GM21367 (cell line): ENCODE measurements at regions not wholly inside any gene's neighbourhood (a gene's known extent, or its start where the extent isn't known, plus 50 kb on each side); places are given as distances from the start of the nearest gene placed in this dataset.

Experiments used
- ATAC-seq: cut with Tn5 transposase; IDR thresholded peaks from one replicate; pipeline ENCODE4 v1.9.1; 2021; ENCODE audit not compliant: unreplicated experiment

DNA sequence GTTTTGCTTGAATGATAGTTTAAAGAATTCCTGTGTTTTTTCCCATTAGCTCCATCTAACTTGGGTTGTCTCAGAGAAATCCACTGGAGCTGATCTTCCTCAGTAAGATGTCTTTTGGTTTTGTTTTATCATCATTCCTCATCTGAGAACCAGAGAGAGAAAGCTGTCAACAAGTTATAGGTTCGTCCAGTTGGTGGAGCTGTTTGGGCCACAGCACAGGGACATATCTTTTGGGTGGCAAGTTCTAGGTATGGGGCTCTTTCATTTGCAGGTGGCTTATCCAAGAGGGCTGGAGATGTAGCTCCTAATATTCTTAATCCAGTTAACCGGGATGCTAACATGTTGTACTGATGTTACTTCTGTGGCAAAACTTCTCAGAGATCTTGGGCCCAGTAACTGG, 174.2 kb downstream of the KCNRG start:
- no peak for ATAC-seq

DNA sequence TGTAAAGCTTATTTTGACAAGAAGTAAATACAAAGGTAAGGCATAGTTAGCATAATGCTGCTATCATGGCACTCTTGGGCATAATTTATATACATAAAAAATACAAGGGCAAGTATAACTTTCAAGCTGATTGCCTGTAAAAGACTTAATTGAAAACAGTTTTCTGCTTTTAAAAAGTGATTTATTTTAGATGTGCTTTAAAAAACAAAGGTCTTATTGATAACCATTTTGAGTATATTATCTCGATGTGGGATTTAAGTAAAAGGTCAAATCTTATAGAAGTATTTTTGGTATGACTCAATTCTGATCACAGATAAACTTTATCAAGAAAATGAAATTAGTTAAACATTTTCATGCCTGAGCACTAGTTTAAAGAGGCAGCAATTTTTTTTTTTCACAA, 175.8 kb downstream of the KCNRG start:
- no peak for ATAC-seq

DNA sequence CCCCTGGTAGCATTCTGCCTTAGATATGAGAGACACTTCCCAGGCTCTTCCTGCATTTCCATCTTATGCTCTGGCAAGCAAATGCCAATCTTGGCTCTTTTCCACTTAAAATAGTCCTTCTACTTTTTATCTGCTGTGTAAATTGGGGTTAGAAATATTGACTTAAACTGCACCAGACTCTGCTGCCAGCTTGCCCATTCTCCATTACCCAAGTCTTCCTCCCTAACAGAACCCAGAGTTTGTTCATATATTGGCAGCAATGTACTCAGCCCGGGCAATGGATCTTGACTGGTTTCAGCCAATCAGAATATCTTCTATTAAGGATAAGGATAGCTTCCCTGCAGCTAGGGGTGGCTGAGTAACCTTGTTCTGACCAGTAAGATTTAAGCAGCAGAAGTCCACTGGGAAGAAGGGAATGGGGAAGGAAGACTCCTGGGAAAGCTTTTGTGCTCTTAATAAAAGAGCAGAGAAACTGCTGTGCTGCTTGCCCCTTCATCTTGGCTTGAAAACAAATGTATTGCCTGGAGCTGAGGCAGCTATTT, 177.1 kb downstream of the KCNRG start:
- ATAC-seq, result no peak

DNA sequence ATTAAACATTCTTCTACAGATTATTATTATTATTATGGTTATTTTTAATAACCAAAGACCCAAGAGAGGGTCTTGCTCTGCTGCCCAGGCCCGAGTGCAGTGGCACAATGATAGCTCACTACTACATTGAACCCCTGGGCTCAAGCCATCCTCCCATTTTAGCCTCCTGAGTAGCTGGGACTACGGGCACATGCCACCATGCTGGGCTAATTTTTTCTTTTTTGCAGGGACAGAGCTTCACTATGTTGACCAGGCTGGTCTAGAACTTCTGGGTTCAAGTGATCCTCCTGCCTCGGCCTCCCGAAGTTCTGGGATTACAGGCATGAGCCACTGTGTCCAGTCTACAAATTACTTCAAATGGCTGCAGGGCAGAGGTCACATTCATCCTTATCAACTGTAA, 179.8 kb downstream of the KCNRG start:
- ATAC-seq, result no peak

DNA sequence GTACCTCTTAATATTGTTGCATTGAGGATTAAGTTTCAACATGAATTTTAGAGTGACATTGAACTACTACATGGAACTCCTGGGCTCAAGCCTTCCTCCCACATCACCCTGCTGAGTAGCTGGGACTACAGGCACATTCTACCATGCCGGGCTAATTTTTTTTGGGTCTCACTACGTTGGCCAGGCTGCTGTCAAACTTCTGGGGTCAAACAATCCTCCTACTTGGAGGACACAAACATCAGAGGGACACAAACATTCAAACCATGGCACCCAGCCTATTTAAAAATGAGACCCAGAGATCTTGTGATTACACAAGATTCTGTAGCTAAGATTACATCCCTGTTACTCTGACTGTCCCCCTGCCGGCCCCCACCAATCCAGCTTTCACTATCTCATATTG, 180.9 kb downstream of the KCNRG start:
- ATAC-seq, result no peak

DNA sequence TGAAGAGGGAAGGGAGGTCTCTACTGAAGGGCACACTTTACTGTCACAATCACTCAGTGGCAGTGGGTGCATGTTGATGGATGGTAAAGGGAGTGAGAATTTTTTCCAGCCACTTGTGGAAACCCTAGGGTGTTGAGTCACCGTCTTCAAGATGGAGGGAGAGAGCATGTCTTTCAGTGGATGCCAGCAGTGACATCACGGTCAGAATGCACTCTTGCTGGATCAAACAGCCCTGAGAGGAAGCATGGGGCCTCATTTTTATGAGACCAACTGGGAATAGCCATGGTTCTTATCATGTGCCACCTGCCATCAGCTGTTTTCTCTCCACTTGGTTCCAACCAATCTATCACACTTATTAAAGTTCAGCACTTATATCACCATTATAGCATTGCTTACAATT, 182.5 kb downstream of the KCNRG start:
- ATAC-seq, result no peak

DNA sequence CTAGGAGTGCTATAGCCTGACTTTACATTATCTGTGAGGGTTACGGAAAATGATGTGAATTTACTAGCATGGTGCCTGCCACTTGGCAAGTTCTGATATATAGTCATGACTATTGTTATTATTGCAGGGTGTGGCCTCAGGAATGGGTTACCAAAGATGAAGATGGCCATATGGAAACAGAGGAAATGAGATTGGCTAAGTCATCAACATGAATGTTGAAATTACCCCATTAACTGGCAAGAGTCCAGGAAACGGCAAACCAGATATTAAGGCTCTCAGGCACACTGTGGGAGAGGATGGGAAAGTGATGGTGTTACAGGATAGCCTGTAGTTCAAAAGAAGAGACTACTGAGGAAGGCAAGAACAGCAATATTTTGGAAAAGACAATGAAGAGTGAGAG, 183.3 kb downstream of the KCNRG start:
- ATAC-seq, result no peak

DNA sequence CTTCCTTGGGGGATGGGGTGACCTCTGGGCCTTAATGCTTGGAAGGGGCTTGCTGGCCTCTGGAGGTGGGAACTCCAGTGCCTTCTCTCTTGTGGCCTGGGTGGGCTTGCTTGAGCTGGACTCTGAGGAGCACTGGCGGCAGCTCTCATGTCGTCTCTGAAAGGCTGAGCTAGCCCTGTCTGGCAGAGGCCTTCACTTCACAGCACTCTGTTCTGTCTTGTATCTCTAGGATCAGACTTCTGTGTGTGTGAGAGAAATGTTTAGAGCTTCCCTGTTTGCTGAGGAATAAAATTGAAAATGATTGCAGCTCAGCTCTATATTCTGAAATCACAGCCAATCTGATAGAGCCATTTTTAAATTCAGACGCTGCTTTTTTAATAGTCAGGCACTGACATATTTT, 185.3 kb downstream of the KCNRG start:
- no peak for ATAC-seq

DNA sequence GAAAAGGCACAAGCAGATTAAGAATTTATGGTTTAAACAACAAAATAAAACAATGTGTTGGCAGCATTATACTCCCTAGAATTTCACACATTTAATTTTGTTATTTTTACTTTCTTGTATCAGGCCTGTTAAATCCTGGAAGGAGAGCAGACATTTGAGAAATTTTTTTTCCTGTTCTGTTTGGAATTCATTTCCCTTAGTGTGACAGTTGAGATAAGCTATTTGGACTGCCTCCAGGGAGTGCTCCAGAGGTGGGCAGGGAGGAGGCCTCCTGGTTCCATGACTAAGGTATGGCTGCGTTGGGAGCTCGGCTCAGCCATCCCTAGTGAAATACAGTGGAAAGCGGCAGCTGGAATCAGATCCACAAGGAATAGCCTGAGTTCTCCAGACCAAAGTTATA, 185.7 kb downstream of the KCNRG start:
- ATAC-seq, result no peak

DNA sequence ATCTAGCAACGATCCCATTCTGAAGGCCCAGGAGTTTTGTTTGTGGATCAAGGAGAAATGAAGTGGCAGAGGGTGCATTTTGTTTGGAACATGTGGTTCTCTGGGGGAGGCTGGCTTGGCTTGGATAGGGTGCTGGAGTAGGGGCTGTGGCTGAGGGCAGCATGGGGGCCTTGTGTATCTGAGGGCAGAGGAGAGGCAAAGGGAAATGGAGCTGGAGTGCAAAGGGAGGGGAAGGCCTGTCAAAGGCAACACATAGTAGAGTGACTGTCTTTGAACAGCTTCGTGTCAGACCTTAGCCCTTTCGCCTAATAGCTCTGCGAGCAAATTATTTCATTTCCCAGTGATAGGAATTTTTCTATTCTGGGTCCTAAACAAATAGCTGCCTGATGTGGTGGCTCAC, 187.2 kb downstream of the KCNRG start:
- ATAC-seq, result no peak

DNA sequence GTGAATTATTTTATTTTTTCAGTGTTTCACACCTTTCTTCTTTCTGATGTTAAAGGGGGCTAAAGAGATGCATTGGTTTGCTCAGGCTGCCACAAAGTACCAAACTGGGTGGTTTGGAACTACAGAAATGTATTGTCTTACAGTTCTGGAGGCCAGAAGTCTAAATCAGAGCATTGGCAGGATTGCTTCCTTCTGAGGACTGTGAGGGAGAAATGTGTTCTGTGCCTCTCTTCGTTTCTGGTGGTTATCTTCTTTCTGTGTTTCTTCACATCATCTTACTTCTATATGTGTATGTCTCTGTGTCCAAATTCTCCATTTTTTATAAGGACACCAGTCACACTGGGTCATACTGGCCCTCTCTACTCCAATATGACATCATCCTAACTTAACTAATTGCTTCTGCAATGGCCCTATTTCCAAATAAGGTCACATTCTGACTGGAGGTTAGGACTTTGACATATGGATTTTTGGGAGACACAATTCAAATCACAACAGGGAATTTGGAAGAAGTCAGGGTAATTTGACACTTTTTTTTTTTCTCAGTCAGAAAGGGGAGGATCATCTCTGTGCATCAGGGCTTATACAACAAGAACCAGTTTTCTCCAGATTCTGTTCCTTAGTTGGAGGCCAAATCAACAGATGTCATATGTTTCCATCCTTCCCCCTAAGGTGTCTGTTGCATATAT, 188.2 kb downstream of the KCNRG start:
- no peak for ATAC-seq

DNA sequence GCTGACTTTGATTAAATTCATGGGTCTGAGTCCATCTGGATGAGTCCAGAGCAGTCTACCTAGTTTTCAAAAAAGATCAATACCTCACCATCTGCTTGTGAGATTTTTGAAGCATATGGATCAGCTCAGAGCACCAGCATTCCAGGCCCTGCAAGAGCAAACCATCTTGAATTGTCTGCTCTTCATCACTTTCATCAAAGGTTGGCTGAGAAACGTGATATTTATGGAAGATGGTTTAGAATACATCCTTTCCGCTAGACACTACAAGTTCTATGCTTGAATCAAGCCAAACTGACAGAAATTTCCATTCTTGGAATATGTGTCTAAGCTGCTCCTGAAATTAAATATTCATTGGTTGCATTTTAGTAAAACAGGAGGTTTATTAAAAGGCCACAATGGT, 190.3 kb downstream of the KCNRG start:
- ATAC-seq, result no peak

DNA sequence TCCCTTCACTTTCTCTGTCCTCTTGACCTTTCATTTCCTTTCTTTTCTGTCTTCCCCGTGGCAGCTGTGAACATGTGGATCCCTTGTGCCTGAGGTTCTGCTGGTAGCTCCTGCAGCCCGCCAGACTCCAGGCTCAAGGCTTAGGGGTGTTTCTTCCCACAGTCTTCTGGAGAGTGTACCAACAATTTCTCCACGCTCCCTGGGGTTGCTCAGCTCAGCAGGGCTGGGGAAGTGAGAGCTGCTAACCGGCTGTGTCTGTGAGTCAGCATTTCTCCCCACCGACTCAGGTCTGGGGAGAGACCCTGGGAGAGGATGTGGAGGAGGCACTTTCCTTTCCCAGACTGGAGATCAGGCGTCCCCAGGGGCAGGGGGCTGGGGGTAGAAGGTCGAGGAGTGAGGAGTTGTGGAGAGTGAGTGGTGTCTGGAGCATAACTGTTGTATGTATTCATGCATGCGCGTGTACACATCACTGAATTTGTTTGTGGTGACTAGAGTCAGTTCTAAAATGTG, 193.6 kb downstream of the KCNRG start:
- no peak for ATAC-seq

DNA sequence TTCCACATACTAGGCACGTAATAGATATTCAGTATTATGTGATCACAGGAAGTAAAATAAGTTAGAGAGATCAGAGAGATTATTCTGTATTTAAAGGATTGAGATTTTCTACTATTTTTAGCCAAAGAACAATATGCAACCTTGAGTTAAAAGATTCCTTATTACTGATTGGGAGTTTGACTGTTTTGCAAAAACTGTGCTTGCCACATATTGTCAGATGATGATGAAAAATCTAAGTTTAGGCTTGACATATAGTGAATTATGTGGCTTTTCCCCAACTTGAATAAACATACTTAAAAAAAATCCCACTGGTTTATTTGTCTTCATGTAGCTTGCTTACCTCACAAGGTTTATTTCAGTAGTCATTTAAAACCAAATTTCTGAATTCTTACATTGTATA, 194.4 kb downstream of the KCNRG start:
- ATAC-seq, result no peak

DNA sequence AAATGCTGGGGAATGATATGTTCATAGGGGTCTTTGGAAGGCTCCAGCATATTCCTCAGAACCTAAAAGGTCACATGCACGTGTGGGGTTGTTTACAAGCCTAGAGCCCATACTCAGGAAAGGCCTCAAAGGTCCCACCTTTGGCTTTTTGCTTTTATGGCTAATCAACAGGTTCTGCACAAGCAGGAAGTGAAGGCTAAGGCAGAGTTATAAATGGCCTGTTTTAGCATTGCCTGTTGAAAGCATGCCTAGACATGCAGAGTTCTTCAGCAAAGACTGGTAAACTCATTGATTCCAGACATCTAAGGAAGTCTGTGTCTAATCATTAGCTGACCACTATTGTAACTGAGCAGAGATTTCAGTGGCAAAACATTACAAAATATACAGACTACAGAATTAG, 198.3 kb downstream of the KCNRG start:
- ATAC-seq, result no peak

DNA sequence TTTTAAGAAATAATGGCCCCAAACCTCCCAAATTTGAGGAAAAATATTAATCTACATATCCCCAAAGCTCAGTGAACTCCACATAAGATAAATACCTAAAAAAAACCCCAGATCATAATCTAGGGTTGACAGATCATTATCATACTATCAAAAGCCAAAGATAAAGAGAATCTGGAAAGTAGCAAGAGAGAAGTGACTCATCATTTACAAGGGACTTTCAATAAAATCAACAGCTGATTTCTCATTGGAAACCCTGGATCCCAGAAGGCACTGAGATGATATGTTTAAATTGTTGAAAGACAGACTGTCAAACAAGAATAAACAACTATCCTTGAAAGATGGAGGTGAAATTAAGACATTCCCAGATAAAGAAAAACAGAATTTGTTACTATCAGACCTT, 199.3 kb downstream of the KCNRG start:
- ATAC-seq, result no peak

DNA sequence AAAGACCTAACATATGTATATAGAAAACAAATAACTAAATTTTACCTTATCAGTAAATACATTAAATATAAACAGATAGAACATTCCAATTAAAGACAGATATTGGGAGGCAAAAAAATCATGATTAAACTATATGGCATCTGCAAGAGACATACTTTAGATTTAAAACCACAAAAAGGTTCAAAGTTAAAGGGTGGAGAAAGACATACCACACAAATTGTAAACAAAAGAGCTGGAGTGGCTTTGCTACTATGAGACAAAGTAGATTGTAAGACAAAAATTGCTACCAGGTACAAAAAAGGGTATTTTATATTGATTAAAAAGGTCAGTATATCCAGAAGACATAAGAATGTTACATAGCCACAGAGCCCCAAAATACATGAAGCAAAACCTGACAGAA, 200.2 kb downstream of the KCNRG start:
- ATAC-seq, result no peak

DNA sequence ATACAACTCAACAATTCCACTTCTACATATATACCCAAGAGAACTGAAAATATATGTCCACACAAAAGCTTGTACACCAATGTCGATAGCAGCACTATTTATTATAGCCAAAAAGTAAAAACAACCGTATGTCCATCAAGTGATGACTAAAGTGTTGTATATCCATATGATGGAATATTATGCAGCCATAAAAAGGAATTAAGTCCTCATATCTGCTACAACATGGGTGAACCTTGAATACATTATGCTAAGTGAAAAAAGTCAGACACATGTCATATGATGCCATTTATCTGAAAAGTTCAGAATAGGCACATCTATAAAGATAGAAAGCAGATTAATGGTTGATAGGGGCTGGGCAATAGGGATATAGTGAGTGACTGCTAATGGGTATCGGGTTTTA, 204.5 kb downstream of the KCNRG start:
- ATAC-seq, result no peak

DNA sequence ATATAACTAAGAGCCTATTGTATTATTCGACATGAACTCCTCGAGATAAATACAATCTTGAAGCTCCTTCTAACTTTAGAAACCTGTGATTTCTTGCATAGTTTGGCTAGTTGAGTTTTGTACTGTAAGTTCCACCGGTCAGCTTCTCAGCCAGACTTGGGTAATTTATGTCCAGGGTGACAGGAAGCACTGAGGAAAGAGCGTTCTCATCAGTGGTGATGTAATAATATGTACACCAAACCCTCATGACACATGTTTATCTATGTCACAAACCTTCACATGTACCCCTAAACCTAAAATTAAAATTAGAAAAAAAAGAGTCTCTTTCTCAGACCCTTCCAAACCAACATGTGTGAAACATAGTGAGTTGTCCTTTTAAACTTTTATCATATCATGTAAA, 205.7 kb downstream of the KCNRG start:
- ATAC-seq, result no peak

DNA sequence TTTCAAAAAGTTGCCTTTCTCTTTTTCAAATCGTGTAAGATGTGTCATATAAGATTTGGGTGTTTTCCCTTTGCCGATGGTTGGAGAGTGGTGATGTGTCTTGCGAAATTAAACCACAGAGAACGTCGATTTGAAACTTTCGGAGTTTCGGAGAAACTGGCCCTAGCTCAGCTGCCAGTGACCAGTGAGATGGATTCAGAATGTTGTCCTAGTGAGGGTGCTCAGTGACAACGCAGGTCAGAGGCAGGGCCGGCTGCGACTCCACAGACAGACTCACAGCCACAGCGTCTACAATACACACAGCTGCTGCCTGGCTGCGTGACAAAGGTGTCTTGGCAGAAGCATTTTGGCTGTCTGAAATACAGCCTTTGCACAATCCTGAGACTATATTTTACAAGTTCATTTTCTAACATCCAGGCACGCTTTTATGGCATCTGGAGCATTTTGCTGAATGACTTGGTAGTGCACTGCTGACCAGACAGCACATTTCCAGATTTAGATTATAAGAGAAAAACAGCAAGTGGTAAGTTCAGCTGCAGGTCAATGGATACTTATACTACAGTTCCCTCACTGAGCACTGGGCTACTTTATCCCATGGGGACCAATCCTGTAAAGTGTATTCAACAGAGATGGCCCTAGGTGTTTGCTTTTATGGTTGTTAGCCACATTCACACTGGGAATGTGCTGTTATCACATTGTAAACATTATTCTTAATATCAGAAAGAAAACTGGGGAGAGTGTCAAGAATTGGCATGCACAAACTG, 207.5 kb downstream of the KCNRG start:
- ATAC-seq, result no peak

DNA sequence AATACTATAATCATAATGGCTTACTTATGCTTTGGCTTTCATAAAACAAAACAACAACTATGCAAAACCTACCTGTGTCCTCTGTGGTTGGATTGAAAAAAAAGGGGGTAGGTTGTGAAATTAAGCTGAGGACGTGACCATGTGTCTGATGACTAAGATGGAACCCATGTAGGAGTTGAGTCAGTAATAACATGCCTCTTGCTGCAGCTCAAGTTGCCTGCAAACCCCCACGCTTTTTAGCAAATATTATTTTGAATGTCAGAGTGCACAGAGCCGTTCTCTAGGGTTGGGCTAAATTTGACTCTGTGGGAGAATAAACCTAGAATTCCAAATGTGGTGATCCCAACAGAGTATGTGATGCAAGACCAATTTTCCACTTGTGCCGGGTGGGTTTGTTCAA, 209.3 kb downstream of the KCNRG start:
- peak; percentile 44 for ATAC-seq
